NK-92 treated with Interleukin-12 subunit alpha and Interleukin-12 subunit beta, amount 100 ng/mL, for 24 hours (cell line): ENCODE measurements at regions not wholly inside any gene's neighbourhood (a gene's known extent, or its start where the extent isn't known, plus 50 kb on each side); places are given as distances from the start of the nearest gene placed in this dataset.
"Not testable (repeated sequence)": the region's sequence is repeated elsewhere in the genome, so short reads cannot be mapped to it uniquely, and the experiment has no call there.

Experiments
- DNase-seq: peaks from one replicate; lab custom pipeline; 2025; lab: John Stamatoyannopoulos, UW

DNA sequence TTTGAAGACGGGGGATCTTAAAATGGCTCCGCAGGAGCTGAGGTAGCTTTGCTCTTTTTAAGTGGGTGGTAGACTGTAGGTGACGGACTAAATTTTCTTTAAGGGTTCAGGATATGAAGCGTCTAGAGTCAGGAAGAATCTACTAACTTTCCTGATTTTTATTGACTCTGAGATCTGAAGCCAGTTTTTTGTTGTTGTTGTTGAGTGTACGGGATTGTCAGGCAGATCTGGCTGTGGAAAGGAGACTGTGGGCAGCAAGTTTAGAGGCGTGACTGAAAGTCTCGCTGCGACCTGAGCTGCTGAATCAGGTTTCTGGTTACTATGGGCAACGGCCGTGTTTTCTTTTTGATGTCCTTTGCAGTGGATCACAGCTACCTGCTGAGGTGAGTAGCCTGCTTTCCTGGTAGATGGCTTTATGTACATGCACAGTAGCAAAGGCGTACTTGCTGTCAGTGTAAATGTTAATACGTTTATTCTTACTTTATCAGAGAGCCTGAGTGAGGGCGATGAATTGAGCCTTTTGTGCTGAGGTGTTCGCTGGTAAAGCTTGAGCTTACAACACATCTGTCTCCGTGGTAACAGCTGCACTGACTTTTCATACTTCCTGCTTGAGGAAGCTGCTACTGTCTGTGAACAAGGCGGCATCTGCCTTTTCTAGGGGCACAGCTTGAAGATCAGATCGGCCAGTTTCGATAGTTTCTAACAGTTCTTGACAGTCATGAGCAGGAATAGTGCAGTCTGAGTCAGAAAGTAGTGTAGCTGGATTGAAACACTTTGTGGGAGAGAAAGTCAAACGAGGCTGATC lies 193.7 kb downstream of the OTOP1 start:
- peak; percentile 32 for DNase-seq

DNA sequence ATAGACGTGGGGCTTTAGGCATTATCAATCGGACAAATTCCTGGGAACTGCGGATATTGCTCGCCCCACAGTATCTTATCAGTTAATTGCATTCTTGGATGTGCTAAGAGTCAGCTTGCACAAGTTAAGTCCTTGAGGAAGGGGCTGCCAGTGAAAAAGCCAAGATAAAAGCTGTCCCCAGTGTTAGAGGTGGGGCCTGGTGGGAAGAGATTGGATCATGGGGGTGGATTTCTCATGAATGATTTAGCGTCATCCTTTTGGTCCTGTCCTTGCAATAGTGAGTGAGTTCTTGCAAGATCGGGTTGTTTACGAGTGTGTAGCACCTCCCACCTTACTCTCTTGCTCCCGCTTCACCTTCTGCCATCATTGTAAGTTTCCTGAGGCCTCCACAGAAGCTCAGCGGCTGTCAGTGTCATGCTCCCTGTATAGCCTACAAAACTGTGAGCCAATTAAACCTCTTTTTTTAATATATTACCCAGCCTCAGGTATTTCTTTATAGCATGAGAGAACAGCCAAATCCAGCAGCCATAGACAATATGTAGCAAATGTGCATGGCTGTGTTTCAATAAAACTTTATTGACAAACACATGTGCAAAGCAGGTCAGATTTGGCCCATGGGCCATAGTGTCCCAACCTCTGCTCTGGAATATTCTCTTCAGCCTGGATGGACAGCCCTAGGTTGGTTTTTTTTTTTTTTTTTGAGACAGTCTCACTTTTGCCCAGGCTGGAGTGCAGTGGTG lies 189.2 kb downstream of the OTOP1 start:
- not testable (repeated sequence) for DNase-seq

DNA sequence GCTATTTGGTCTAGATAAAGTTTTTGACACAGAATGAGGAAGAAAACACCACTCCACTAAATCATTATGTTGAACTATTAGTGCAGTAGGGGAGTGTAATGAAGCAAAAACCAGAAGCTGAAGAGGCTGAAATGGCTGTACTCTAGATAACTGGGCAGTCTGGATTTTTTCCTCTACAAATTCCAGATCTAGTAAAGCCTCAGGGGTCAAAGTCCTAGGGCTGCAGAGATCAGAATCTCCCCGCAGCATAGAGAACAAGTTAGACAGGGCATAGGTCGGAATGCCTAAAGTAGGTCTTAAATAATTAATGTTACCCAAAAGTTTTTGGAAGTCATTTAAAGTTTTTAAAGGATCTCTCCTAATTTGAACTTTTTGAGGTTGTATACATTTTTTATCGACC lies 180.9 kb downstream of the OTOP1 start:
- not testable (repeated sequence) for DNase-seq

DNA sequence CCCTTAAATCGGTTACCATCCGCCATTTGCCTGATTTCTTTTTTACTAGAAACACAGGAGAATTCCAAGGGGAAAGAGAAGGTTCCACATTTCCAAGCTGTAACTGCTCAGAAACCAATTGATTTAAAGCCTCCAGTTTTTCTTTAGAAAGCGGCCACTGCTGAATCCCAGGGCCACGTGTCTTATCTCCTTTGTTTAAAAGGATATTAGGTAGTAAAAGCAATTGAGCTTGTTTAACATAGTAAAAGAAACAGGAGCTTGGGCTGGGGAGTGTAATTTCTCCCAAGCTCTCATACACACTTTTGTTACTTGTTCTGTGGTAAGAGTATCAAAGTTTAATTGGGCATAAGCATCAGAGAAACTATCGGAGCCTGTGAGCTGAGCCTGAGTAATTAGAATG lies 180.0 kb downstream of the OTOP1 start:
- DNase-seq, result not testable (repeated sequence)

DNA sequence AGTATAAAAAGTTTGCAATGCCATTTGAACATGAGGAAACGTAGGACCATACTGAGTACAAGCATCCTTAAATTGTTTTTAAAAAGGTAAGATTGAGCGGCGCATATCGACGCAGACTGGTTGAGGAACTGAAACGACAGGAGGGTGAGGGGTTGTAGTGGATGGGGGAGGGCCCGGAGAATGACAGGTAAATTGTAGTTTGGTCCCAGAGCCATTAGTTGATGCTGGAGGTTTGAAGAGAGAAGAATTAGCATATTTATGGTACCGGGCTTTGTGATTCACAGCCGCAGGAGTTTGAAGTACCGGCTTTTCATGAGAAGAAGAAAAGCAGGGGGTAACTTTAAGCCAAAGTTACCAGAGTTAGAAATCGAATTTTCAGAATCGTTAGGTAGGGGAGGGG lies 179.5 kb downstream of the OTOP1 start:
- not testable (repeated sequence) for DNase-seq

DNA sequence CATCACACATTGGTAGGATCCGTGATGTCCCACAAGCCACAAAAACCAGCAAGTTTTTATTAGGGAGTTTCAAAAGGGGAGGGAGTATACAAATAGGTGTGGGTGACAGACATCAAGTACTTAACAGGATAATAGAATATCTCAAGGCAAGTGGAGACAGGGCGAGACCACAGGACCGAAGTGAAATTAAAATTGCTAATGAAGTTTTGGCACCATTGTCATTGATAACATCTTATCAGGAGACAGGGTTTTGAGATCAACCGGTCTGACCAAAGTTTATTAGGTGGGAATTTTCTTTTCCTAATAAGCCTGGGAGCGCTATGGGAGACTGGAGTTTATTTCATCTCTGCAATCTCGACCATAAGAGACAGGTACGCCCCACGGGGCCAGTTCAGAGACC lies 178.5 kb downstream of the OTOP1 start:
- DNase-seq, result not testable (repeated sequence)

DNA sequence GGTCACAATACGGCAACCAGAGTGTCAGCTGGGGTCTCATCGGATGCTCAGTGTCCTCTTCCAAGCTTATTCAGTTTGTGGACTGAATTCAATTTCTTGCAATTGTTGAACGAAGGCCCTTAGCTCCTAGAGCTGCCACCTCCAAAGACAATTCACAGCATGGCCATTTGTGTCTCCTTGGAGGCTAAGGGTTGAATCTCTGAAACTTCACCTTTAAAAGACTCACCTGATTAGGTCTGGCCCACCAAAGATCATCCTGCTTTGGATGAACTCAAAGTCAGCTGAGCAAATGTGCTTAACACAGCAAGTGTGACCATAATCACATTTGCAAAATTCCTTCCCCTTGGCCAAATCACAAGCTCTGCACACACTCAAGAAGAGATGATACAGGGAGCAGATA lies 175.9 kb downstream of the OTOP1 start:
- not testable (repeated sequence) for DNase-seq

DNA sequence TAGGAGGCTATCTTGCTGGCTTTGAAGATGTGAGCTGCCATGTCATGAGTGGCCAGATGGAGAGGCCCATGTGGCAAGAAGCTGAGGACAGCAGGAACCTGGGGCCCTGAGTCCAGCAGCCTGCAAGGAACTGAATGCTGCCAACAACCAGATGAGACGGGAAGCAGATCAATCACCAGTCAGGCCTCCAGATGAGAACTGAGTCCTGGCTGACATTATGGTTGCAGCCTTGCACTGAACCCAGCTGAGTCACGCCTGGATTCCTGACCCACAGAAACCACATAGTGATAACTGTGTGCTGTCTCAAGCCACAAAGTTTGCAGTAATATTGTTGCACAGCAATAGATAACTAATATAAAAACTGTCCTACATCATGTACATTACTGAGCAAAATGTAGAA lies 173.8 kb downstream of the OTOP1 start:
- not testable (repeated sequence) for DNase-seq

DNA sequence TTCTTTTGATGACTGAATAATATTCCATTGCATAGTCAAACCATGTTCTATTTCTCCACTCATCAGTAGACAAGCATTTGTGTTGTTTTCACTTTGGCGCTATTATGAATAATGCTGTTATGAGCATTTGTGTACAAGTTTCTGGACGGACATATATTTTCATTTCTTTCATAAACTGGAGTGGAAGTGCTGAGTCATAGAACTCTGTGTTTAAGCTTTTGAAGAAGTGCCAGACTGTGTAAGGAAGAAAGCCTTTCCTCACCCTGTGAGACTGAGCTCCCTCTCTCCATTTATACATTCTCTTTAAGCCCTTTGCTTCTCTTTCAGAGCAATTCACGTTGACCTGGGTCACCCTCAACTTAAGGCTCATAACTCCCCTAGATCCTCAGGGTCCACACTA lies 169.5 kb downstream of the OTOP1 start:
- DNase-seq, result not testable (repeated sequence)

DNA sequence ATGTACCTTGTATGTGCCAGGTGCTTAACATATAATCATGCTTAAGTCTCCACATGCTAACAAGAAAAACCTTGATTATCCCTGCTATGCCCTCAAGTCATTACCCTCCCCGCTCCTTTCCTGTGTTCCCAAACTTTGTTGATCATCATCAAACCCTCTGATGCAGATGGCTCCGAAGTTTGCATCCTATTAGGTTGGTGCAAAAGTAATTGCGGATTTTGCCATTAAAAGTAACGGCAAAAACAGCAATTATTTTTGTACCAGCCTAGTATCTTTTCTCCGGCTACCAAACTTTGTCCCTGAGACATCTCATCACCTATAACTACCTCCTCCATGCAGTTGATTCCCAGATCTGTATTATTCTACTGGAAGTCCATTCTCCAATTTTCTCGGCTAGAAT lies 142.6 kb downstream of the OTOP1 start:
- not testable (repeated sequence) for DNase-seq

DNA sequence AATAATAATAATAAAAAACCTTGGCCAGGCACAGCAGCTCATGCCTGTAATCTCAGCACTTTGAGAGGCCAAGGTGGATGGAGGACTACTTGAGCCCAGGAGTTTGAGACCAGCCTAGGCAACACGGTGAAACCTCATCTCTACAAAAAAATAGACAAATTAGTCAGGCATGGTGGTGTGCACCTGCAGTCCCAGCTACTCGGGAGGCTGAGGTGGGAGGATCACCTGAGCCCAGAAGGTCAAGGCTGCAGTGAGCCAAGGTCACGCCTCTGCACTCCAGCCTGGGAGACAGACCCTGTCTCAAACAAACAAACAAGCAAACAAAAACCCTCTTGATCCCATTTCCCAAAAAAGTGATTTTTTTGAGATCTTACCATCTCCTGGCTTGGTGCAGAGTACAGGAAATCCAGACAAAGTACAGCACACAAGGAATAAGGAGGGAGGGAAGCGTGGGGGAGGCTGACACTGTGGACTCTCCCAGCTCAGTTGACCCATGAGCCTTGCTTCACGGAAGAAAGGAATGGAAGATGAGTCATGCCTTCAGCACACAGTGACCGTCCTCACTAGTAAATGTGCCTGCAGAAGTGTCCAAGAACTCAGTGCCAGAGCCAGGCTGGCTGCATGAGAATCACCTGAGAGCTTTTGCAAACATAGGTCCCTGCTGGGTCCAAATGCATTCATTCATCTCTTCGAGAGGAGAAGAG lies 136.9 kb downstream of the OTOP1 start:
- DNase-seq, result not testable (repeated sequence)

DNA sequence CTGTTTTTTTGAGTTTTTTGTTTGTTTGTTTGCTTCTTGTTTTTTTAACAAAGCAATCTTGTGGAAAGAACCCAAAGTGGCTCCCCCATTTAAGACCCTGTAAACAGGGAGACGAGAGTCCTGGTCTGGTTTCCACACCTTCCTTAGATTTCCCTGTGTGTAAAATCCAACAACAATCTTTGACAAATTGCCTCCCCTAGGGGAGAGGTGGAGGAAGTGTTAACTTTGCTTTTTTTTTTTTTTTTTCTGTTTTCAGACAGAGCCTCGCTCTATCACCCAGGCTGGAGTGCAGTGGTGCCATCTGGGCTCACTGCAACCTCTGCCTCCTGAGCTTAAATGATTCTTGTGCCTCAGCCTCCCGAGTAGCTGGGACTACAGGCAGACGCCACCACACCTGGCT lies 136.0 kb downstream of the OTOP1 start:
- not testable (repeated sequence) for DNase-seq

DNA sequence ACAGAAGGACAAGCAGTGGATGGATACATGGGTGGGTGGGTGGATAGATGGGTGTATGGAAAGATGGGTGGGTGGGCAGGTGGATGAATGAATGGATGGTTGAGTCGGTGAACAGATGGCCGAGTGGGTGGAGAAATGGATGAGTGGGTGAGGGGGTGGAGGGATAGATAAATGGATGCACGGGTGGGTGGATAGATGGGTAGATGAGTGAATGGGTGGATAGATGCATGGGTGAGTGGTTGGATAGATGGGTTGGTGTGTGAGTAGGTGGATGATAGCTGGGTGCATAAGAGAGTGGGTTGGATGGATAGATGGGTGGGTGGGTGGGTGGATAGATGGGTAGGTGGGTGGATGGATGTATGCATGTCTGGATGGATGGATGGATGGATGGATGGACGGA lies 134.6 kb downstream of the OTOP1 start:
- not testable (repeated sequence) for DNase-seq

DNA sequence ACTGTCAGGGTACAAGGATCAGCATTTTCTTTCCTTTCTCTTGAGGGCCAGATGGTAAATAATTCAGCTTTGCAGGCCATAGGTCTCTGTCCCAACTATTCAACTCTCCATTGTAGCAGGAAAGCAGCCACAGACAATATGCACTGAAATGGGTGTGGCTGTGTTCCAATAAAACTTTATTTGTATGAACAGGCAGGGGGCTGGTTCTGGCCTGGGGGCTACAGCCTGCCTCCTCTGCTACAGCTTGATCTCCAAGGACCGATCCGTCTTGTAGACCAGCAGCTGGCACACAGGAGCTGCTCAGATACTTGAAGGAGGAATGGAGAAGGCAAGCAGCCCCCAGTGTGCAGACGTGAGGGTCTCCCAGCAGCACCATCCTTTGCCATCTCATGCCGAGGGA lies 127.1 kb downstream of the OTOP1 start:
- DNase-seq, result not testable (repeated sequence)

DNA sequence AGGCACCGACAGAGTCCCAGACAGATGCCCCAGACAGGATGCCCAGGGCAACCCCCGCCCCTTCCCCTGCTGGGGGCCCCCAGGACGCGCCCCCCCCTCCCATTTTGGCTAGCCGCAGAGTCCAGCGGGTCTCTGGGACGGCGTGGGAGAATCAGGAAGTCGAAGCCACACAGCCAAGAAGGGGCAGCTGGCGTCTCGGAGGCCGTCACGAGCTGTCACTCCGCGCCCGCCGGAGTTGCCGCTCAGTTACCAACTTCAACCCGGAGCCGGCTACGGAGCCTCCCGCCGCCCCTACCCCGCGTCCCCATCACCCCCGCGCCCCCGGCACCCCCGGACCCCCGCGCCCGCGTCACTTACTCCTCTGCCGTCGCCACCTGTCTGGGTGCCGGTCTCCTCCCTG lies 119.8 kb downstream of the OTOP1 start:
- not testable (repeated sequence) for DNase-seq

DNA sequence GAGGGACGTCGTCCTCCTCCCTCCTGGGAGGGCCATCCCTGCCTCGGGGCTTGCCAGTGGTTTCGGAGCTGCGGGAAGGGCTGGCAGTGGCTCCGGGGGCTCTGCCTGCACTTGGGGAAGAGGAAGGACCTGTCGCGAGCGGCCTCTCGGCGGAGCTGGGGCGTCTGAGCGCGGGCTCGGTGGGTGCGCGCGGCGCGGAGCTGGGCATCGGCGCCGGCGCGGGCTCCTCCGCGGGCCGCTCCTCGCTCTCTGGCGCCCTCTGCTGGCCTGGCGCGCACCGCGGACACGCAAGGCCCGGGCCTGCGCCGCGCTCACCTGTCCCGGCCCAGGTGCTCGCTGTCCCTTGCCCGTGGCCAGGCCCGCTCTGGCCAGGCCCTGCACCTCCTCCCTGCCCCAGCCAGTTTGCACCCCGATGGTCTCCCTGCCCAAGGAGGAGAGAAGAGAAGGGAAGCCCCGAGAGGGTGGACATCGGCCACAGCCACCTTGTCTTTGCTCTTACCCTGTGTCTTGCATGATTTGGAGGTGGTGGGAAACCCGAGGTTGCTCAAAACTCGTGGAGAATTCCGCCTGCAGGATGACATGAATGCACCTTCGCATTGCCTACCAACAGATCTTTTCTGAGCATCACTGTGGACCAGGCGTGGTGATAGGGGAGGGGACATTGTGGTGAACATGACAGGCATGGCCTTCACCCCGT lies 119.2 kb downstream of the OTOP1 start:
- not testable (repeated sequence) for DNase-seq

DNA sequence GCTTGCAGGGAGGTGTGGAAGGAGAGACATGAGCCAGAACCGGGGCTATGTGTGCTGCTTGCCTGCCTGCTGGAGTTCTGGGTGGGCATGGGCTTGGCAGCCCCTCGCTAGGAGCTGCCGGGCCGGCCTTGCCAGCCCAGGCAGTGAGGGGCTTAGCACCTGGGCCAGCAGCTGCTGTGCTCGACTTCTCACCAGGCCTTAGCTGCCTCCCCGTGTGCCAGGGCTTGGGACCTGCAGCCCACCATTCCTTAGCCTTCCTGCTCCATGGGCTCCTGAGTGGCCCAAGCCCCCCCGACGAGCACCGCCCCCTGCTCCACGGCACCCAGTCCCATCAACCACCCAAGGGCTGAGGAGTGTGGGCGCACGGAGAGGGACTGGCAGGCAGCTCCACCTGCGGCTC lies 111.3 kb downstream of the OTOP1 start:
- not testable (repeated sequence) for DNase-seq

DNA sequence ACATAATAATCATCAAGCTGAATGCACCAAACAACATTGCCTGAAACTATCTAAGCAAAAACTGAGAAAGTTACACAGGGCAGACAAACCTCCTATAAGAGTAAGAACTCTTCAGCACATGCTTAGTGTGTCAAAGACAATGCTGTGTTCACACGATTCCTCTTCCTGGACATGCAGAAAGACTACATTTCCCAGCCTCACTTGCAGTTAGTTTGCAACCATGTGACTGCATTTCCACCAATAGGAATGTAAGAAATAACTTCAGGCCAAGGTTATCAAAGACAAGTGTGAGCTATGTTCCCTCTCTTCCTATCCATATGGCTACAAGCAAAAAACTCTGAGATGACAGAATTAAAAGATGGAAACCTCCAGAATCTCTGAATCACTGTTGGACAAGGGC lies 109.8 kb downstream of the OTOP1 start:
- not testable (repeated sequence) for DNase-seq

DNA sequence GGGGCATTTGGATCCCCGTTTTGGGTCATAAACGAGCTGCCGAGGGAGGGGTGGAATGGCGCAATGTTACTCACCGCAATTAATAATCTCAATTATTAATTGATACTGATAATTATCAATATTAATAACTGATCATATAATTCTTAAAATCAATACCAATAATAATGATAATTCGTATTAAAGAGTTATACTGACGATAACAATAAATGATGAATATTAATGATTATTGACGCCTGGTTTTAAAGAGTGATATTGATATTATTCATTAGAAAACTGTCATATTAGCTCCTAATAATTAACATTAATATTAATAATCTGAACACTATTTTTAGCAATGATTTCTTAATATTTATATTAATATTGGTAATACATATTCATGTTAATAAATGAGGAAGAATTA lies 92.4 kb downstream of the OTOP1 start:
- not testable (repeated sequence) for DNase-seq

DNA sequence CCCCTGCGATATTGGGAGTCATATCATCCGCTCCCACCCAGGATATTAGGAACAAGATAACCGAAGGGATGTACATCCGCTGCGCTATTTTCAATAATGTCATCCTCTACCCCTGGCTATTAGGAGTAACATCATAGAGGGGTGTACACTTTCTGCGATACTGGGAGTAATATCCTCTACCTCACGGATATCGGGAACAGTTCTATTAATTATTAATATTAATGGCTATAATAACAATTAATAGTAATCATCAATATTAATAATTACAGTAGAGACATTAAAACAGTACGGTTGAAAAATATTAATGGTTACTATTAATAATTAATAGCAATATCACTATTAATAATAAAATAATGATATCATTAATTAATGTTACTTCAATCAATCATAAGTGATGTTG lies 90.1 kb downstream of the OTOP1 start:
- not testable (repeated sequence) for DNase-seq
